IPS-18c (cell line): ENCODE measurements at regions not wholly inside any gene's neighbourhood (a gene's known extent, or its start where the extent isn't known, plus 50 kb on each side); places are given as distances from the start of the nearest gene placed in this dataset.

Experiments
- H3K4me3 ChIP-seq: 2 replicates; pipeline ENCODE4 v1.7.0; 2013; ENCODE audit warnings: low read depth, mild to moderate bottlenecking, low read length, moderate library complexity; ENCODE audit not compliant: insufficient read depth
- H3K9me3 ChIP-seq: one replicate; pipeline ENCODE4 v1.6.1; 2013; ENCODE audit warnings: mild to moderate bottlenecking, low read length, moderate library complexity; ENCODE audit not compliant: control insufficient read depth, insufficient read depth

DNA sequence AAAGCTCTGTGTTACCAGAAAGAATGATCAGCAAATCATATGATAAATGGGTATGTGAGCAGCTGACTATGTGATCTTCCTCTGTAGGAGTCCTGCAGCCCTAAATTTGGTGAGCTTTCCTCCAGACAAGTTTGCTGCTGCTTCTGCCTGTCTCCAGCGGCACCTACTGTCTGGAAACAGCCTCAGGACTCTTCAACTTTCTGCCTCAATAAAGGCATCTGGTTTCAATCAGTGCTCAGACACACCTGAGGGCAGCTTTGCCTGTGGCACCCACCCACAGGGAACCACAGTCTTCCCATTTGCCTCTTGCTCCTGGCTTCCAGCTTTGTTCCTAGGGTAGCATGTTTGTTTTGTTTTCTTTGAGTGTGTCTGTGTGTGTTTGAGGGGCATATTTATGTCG lies 727.9 kb upstream of the MAN1A1 start:
- no peaks in the 10 kb centered on the region for H3K9me3 ChIP-seq
- H3K4me3 ChIP-seq: no peak overlapping the region

GRCh38 chr6:120058410-120058809 lies 708.8 kb upstream of the MAN1A1 start:
- H3K9me3 ChIP-seq: no peaks in the 10 kb centered on the region
- H3K4me3 ChIP-seq: no peak overlapping the region

- no peaks in the 10 kb centered on the region for H3K9me3 ChIP-seq
- no peak overlapping the region for H3K4me3 ChIP-seq
These were observed 706.5 kb upstream of the MAN1A1 start for GRCh38 chr6:120056085-120056484.

DNA sequence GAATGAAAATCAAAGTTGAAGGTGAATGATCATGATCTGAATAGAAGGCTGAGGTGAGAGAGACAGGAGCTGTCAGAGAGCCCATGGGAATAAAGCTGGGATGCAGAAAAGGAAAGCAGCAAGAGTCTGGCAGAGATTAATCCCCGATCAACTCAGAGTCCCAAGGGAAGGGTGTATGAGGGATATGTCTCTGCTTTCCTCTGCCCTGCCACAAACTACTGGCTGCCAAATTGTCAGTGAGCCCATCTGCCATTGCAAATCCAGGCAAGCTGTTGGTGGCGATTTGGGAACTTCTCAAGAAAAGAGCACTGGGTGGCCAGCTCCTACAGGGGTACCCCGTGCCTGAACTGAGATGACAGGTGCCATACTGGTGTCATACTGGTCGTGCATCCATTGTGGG lies 705.5 kb upstream of the MAN1A1 start:
- H3K9me3 ChIP-seq: no peaks in the 10 kb centered on the region
- H3K4me3 ChIP-seq: no peak overlapping the region

DNA sequence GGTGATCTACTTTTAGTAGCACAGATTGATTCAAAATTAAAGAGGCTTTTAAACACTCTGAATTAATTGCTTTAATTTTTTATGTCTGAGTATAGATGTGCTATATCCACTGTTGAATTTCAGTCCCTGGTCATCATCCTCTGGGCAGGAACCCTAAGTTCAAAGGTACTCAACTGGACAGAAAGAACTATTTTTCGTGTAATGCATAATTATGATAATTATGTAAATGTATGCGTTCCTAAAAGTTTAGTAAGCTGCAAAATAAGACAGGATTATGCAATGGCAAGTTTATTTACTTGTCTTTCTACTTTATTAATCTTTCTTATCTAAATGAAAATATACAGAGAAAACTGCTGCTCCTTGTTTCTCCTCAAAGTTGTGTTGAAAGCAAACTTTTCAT lies 690.1 kb upstream of the MAN1A1 start:
- Histone ChIP-seq H3K9me3 (no peaks in the 10 kb centered on the region), H3K4me3 (no peak overlapping the region)

DNA sequence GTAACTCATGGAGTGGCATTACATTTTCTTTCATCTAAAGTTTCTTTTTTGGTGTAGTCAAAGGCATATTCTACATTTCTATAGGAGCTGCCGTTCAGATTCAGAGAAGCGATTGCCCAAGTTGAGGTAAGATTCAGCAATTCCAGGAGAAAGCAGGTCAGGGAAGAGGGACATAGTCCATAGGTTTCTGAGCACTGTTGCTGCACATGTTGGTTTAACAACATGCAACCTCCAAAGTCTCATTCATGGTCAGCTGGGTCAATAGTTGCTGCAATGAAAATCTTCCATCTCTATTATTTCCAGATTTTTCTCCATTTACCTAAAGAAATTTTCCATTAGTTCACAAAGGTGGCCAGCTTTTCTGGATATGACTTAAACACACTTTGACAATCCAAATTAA lies 682.3 kb upstream of the MAN1A1 start:
- no peak overlapping the region for H3K4me3 ChIP-seq
- H3K9me3 ChIP-seq: no peaks in the 10 kb centered on the region

GRCh38 chr6:120026791-120027190 lies 677.2 kb upstream of the MAN1A1 start:
- H3K4me3 ChIP-seq: no peak overlapping the region

DNA sequence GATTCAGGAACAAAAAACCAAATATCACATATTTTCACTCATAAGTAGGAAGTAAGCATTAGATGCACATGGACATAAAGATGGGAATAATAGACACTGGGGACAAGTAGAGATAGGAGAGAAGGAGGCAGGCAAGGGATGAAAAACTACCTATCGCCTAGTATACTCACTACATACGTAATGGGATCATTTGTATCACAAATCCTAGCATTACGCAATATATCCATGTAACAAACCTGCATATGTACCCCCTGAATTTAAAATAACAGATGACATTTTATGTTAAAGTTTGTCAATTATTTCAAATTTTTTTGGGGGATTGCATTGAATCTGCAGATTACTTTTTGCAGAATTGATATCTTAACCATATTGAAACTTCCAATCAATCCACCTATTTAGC lies 660.5 kb upstream of the MAN1A1 start:
- Histone ChIP-seq H3K9me3 (no peaks in the 10 kb centered on the region), H3K4me3 (no peak overlapping the region)

More at GRCh38 chr6:120026791-120027190, 677.2 kb upstream of the MAN1A1 start:
- no peaks in the 10 kb centered on the region for H3K9me3 ChIP-seq

GRCh38 chr6:120005292-120005976 lies 655.9 kb upstream of the MAN1A1 start:
- no peaks in the 10 kb centered on the region for H3K9me3 ChIP-seq
- H3K4me3 ChIP-seq: no peak overlapping the region

DNA sequence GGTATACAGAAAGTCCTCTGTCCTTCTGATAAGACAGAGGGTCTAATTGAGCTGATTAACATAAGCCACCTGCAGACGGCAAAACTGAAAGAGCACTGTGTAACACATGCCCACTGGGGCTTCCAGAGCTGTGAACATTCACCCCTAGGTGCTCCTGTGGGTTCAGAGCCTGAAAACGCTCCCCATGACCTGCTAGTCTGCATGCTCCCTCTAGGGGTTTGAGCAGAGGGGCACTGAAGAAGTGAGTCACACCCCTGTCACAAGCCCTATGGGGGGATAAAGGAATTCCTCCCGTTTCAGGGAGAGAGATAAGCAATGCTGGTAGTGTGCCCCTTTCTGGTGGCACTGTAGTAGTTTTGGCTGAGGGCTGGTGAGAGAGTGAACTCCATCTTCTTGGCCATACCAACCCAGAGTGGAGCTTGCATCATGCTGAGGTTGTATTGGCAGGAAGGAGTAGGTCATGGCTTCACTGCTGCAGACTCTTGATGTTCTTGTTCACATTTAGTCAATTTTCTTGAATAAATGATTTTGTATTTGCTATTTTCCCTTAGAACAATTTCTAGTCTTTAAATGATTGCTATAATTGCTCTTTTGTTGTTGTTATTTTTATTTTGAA lies 637.5 kb upstream of the MAN1A1 start:
- H3K9me3 ChIP-seq: no peaks in the 10 kb centered on the region
- no peak overlapping the region for H3K4me3 ChIP-seq

GRCh38 chr6:119985952-119986736 lies 636.6 kb upstream of the MAN1A1 start:
- Histone ChIP-seq H3K4me3 (no peak overlapping the region), H3K9me3 (no peaks in the 10 kb centered on the region)

GRCh38 chr6:119980802-119981201 lies 631.2 kb upstream of the MAN1A1 start:
- Histone ChIP-seq H3K4me3 (no peak overlapping the region), H3K9me3 (no peaks in the 10 kb centered on the region)

GRCh38 chr6:119979862-119980261 lies 630.3 kb upstream of the MAN1A1 start:
- Histone ChIP-seq H3K9me3 (no peaks in the 10 kb centered on the region), H3K4me3 (no peak overlapping the region)

DNA sequence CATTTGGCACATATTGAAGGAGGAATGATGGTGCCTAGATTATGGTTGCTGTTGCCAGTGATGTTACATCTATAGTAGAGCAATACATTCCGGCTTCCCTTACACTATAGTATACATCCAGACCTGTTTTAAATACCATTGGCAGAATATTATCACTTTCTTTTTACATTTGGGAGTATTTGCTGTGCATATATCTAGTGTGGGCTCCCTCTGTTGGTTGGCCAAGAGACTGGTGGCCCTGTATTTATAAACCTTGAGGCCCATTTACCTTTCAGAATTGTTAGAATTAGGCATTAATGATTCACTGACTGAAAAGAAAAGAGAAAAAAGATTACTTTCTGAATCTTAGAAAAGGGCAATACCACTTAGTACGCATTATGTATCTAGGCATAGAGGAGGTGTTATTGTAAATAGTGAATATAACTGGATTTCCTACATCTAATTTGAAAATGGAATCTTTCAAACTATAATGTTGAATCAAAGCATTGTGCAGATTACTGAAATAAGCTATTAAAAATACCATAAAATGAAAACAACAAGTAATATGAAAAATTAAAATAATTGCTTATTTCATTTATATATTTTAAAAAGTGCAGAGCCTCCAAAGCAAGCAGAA lies 628.8 kb upstream of the MAN1A1 start:
- Histone ChIP-seq H3K9me3 (no peaks in the 10 kb centered on the region), H3K4me3 (no peak overlapping the region)

- Histone ChIP-seq H3K4me3 (no peak overlapping the region), H3K9me3 (no peaks in the 10 kb centered on the region)
These were observed 625.0 kb upstream of the MAN1A1 start for GRCh38 chr6:119974430-119975159.

DNA sequence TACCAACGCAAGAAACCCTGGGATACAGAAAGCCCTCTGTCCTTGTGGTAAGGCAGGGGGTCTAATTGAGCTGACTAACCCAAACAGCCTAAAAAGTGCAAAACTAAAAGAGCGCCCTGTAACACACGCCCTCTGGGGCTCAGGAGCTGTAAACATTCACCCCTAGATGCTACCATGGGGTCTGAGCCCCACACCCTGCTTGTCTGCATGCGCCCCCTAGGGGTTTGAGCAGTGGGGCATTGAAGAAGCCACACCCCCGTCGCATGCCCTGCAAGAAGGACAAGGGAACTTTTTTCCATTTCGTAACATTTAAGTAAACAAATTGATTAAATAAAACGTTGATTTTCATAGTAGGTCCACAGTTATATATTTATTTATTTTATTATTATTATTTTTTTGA lies 616.9 kb upstream of the MAN1A1 start:
- no peak overlapping the region for H3K4me3 ChIP-seq
- H3K9me3 ChIP-seq: no peaks in the 10 kb centered on the region

- Histone ChIP-seq H3K9me3 (no peaks in the 10 kb centered on the region), H3K4me3 (no peak overlapping the region)
These were observed 616.3 kb upstream of the MAN1A1 start for GRCh38 chr6:119965900-119966299.
